ENCODE measurements at regions not wholly inside any gene's neighbourhood (a gene's known extent, or its start where the extent isn't known, plus 50 kb on each side); places are given as distances from the start of the nearest gene placed in this dataset.

DNA sequence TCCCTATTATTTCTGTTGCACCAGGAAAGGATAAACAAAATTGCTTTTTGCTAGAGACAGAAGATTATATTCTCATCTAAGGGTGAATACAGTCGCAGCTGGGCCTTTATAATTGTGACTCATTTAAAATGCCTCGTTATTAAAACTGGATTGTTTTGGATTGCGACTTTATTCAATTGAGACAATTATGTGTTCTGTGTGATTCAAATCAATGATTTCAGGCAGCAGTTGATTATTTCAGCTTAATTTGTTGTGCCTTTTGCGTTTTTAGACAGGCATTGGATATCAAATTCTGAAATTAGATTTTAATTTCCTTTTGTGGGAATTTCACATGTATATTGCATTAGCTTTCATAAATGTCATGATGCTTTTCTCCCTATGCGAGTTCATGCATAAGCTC is 778.1 kb upstream of the SOX11 start:
- Histone ChIP-seq H3K4me1 (ENCODE audit: control insufficient read depth in 1 of 2, insufficient read depth in 2 of 2, low read length in 2 of 2) (no peaks in the 10 kb centered on the region), H2AFZ (ENCODE audit: low read depth, low read length, poor library complexity, severe bottlenecking) (no peak overlapping the region), H3K79me2 (ENCODE audit: insufficient read depth, low read length) (no peaks in the 10 kb centered on the region), H3K9me2 (ENCODE audit: insufficient read depth) (no peaks in the 10 kb centered on the region), H3K9me3 (ENCODE audit: control insufficient read depth in 1 of 2, insufficient read depth in 1 of 2, low read depth in 1 of 2, low read length in 2 of 2) (peaks cover 0 to 8% of the 10 kb centered on the region in 2 experiments; a peak in 2 of 4 replicates), H3K27ac (ENCODE audit: low read depth, low read length) (no peak overlapping the region), H3K36me3 (ENCODE audit: control insufficient read depth in 1 of 2, insufficient read depth in 2 of 2, low read length in 2 of 2) (no peaks in the 10 kb centered on the region), H4K20me1 (ENCODE audit: insufficient read depth) (no peaks in the 10 kb centered on the region), H3K4me2 (ENCODE audit: low read length) (no peak overlapping the region), H3K27me3 (ENCODE audit: insufficient read depth, low read length) (no peaks in the 10 kb centered on the region), H3K4me3 (replicated peaks in 1 of 2; ENCODE audit: low read depth in 1 of 2, low read length in 2 of 2) (no peak overlapping the region), H3K9ac (ENCODE audit: low read length) (no peak overlapping the region)
- no peak for TF ChIP-seq SP1 (IDR thresholded peaks at IDR 0.05; ENCODE audit: low read depth)
- no peak for TF ChIP-seq ELF1 (IDR thresholded peaks at IDR 0.05; ENCODE audit: borderline replicate concordance, low read depth)
- TF ChIP-seq EZH2 (IDR thresholded peaks at IDR 0.05): no peak
- intact Hi-C loops (cut with micrococcal nuclease): no loop called here
- BruUV-seq (replicated peaks): no TSS peak
- DNase-seq (ENCODE audit: low read depth, low spot score): no peak
- ChIA-PET RAD21 (ENCODE audit: low non-redundant PET in 1 of 2, low total read pairs in 2 of 2, uncharacterized antibody in 2 of 2, unreplicated experiment in 2 of 2) (no interaction called here), POLR2A (no interaction called here), CTCF (no interaction called here)
- no peak for ATAC-seq

DNA sequence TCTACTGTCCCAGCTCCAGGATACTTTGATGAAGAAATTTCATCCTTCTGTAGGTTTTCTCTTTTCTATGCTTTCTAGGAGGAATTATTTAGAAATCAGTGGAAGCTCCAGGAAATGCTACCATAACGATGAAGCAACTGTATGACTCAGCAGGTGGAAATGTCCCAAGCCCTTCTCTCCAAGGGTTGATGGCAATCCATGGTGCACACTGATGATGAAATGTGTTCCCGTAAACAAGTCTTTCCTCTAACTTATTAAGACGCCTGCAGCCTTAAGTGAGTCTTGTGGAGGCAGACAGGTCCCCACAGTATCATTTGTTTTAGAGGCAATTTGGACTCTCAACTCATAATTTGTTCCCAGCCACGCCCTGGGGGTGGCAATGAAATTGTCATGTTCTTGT is 777.6 kb upstream of the SOX11 start:
- POLR2A ChIA-PET: no interaction called here
- no peak for ATAC-seq
- TF ChIP-seq ZFX (IDR thresholded peaks at IDR 0.05): no peak
- no peak for TF ChIP-seq CBX3 (IDR thresholded peaks at IDR 0.05; ENCODE audit: low read depth)
- TF ChIP-seq SRF (IDR thresholded peaks at IDR 0.05; ENCODE audit: low read depth): no peak
- no peak for TF ChIP-seq POLR2AphosphoS5 (IDR thresholded peaks at IDR 0.05; ENCODE audit: low read depth, low read length)
- TF ChIP-seq EZH2 (IDR thresholded peaks at IDR 0.05): no peak
- TF ChIP-seq TCF7L2 (IDR thresholded peaks at IDR 0.05; ENCODE audit: borderline replicate concordance, extremely low read depth, insufficient read depth, insufficient read length): no peak
- TF ChIP-seq FOSL1 (IDR thresholded peaks at IDR 0.05; ENCODE audit: low read depth): no peak
- TF ChIP-seq, protein P1, sequence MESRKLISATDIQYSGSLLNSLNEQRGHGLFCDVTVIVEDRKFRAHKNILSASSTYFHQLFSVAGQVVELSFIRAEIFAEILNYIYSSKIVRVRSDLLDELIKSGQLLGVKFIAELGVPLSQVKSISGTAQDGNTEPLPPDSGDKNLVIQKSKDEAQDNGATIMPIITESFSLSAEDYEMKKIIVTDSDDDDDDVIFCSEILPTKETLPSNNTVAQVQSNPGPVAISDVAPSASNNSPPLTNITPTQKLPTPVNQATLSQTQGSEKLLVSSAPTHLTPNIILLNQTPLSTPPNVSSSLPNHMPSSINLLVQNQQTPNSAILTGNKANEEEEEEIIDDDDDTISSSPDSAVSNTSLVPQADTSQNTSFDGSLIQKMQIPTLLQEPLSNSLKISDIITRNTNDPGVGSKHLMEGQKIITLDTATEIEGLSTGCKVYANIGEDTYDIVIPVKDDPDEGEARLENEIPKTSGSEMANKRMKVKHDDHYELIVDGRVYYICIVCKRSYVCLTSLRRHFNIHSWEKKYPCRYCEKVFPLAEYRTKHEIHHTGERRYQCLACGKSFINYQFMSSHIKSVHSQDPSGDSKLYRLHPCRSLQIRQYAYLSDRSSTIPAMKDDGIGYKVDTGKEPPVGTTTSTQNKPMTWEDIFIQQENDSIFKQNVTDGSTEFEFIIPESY (IDR thresholded peaks at IDR 0.05; ENCODE audit: extremely low read depth, insufficient replicate concordance, low read length): no peak
- TF ChIP-seq, protein P2, sequence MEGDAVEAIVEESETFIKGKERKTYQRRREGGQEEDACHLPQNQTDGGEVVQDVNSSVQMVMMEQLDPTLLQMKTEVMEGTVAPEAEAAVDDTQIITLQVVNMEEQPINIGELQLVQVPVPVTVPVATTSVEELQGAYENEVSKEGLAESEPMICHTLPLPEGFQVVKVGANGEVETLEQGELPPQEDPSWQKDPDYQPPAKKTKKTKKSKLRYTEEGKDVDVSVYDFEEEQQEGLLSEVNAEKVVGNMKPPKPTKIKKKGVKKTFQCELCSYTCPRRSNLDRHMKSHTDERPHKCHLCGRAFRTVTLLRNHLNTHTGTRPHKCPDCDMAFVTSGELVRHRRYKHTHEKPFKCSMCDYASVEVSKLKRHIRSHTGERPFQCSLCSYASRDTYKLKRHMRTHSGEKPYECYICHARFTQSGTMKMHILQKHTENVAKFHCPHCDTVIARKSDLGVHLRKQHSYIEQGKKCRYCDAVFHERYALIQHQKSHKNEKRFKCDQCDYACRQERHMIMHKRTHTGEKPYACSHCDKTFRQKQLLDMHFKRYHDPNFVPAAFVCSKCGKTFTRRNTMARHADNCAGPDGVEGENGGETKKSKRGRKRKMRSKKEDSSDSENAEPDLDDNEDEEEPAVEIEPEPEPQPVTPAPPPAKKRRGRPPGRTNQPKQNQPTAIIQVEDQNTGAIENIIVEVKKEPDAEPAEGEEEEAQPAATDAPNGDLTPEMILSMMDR (IDR thresholded peaks at IDR 0.05 in 2 of 3, conservative IDR thresholded peaks at IDR 0.05 in 1 of 3; ENCODE audit: borderline replicate concordance in 1 of 3, insufficient read depth in 1 of 3, low read depth in 2 of 3, low read length in 2 of 3): no peak
- no peak for TF ChIP-seq JUND (IDR thresholded peaks at IDR 0.05)
- TF ChIP-seq, protein P3, sequence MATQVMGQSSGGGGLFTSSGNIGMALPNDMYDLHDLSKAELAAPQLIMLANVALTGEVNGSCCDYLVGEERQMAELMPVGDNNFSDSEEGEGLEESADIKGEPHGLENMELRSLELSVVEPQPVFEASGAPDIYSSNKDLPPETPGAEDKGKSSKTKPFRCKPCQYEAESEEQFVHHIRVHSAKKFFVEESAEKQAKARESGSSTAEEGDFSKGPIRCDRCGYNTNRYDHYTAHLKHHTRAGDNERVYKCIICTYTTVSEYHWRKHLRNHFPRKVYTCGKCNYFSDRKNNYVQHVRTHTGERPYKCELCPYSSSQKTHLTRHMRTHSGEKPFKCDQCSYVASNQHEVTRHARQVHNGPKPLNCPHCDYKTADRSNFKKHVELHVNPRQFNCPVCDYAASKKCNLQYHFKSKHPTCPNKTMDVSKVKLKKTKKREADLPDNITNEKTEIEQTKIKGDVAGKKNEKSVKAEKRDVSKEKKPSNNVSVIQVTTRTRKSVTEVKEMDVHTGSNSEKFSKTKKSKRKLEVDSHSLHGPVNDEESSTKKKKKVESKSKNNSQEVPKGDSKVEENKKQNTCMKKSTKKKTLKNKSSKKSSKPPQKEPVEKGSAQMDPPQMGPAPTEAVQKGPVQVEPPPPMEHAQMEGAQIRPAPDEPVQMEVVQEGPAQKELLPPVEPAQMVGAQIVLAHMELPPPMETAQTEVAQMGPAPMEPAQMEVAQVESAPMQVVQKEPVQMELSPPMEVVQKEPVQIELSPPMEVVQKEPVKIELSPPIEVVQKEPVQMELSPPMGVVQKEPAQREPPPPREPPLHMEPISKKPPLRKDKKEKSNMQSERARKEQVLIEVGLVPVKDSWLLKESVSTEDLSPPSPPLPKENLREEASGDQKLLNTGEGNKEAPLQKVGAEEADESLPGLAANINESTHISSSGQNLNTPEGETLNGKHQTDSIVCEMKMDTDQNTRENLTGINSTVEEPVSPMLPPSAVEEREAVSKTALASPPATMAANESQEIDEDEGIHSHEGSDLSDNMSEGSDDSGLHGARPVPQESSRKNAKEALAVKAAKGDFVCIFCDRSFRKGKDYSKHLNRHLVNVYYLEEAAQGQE (IDR thresholded peaks at IDR 0.05; ENCODE audit: low read depth): no peak
- no peak for TF ChIP-seq ZNF274 (IDR thresholded peaks at IDR 0.05; ENCODE audit: low read depth, low read length)

More for the DNA sequence above, 777.6 kb upstream of the SOX11 start:
- Histone ChIP-seq H3K36me3 (ENCODE audit: control insufficient read depth in 1 of 2, insufficient read depth in 2 of 2, low read length in 2 of 2) (no peaks in the 10 kb centered on the region), H3K9me2 (ENCODE audit: insufficient read depth) (no peaks in the 10 kb centered on the region), H3K79me2 (ENCODE audit: insufficient read depth, low read length) (no peaks in the 10 kb centered on the region), H3K27ac (ENCODE audit: low read depth, low read length) (no peak overlapping the region), H4K20me1 (ENCODE audit: insufficient read depth) (no peaks in the 10 kb centered on the region), H3K9ac (ENCODE audit: low read length) (no peak overlapping the region), H3K27me3 (ENCODE audit: insufficient read depth, low read length) (no peaks in the 10 kb centered on the region), H3K4me3 (replicated peaks in 1 of 2; ENCODE audit: low read depth in 1 of 2, low read length in 2 of 2) (no peak overlapping the region), H3K9me3 (ENCODE audit: control insufficient read depth in 1 of 2, insufficient read depth in 1 of 2, low read depth in 1 of 2, low read length in 2 of 2) (peaks cover 0 to 8% of the 10 kb centered on the region in 2 experiments; a peak in 2 of 4 replicates), H3K4me1 (ENCODE audit: control insufficient read depth in 1 of 2, insufficient read depth in 2 of 2, low read length in 2 of 2) (no peaks in the 10 kb centered on the region), H3K4me2 (ENCODE audit: low read length) (no peak overlapping the region), H2AFZ (ENCODE audit: low read depth, low read length, poor library complexity, severe bottlenecking) (no peak overlapping the region)
- CTCF ChIA-PET: no interaction called here
- intact Hi-C loops (cut with micrococcal nuclease): no loop called here
- RAD21 ChIA-PET (ENCODE audit: low non-redundant PET in 1 of 2, low total read pairs in 2 of 2, uncharacterized antibody in 2 of 2, unreplicated experiment in 2 of 2): no interaction called here
- no TSS peak for BruUV-seq (replicated peaks)
- no peak for DNase-seq (ENCODE audit: low read depth, low spot score)
